Keratinocyte (primary cell): ENCODE measurements at regions not wholly inside any gene's neighbourhood (a gene's known extent, or its start where the extent isn't known, plus 50 kb on each side); places are given as distances from the start of the nearest gene placed in this dataset.

ENCODE experiments used
- DNase-seq: peaks from one replicate; pipeline ENCODE4 v3.0.0-alpha.2; 2011; ENCODE audit warnings: low read depth, missing footprints, low spot score
- FAIRE-seq: peaks from 2 replicates; lab custom pipeline; 2011; peaks lifted over from hg19 to GRCh38; lab: Jason Lieb, UNC
- H2AFZ ChIP-seq: 2 replicates; pipeline ENCODE4 v1.6.0; 2012; ENCODE audit warnings: low read length, control low read depth, inconsistent platforms; ENCODE audit not compliant: control insufficient read depth
- H3K27ac ChIP-seq: 2 replicates; pipeline ENCODE4 v1.5.1; 2011; ENCODE audit warnings: low read length; ENCODE audit not compliant: control insufficient read depth, insufficient read depth
- H3K27me3 ChIP-seq: 3 replicates; pipeline ENCODE4 v1.6.0; 2011; ENCODE audit warnings: low read length; ENCODE audit not compliant: control insufficient read depth, insufficient read depth; ENCODE audit errors: extremely low read depth
- H3K36me3 ChIP-seq, 2 experiments: 2 replicates in 1 of 2; 3 replicates in 1 of 2; pipeline ENCODE4 v1.5.1; 2011; ENCODE audit warnings: low read length in 2 of 2, mild to moderate bottlenecking in 1 of 2; ENCODE audit not compliant: control insufficient read depth in 2 of 2, insufficient read depth in 2 of 2; ENCODE audit errors: extremely low read depth in 1 of 2
- H3K4me1 ChIP-seq: 3 replicates; pipeline ENCODE4 v1.5.1; 2011; ENCODE audit warnings: low read length; ENCODE audit not compliant: control insufficient read depth, insufficient read depth; ENCODE audit errors: extremely low read depth
- H3K4me2 ChIP-seq: 3 replicates; pipeline ENCODE4 v1.6.0; 2011; ENCODE audit warnings: low read depth, low read length; ENCODE audit not compliant: control insufficient read depth, insufficient read depth; ENCODE audit errors: extremely low read depth
- H3K4me3 ChIP-seq, 3 experiments: fragments of 200-600 bp in 1 of 3; sonication (generic) in 1 of 3; 2 replicates in 2 of 3; 3 replicates in 1 of 3; pipeline ENCODE4 v1.5.1; 2011 to 2016; ENCODE audit warnings: low read length in 3 of 3, mild to moderate bottlenecking in 3 of 3, control low read depth in 2 of 3, inconsistent platforms in 1 of 3, low read depth in 1 of 3, mixed read lengths in 1 of 3, mixed run types in 1 of 3, moderate library complexity in 1 of 3; ENCODE audit not compliant: control insufficient read depth in 2 of 3, insufficient read depth in 2 of 3; ENCODE audit errors: extremely low read depth in 1 of 3
- H3K79me2 ChIP-seq: 2 replicates; pipeline ENCODE4 v1.6.0; 2012; ENCODE audit warnings: low read length; ENCODE audit not compliant: control insufficient read depth, insufficient read depth
- H3K9ac ChIP-seq: 3 replicates; pipeline ENCODE4 v1.6.0; 2011; ENCODE audit warnings: low read length; ENCODE audit not compliant: control insufficient read depth, insufficient read depth; ENCODE audit errors: extremely low read depth
- H3K9me1 ChIP-seq: 3 replicates; pipeline ENCODE4 v1.6.0; 2011; ENCODE audit warnings: low read length; ENCODE audit not compliant: control insufficient read depth, insufficient read depth; ENCODE audit errors: extremely low read depth
- H3K9me3 ChIP-seq: 2 replicates; pipeline ENCODE4 v1.5.1; 2012; ENCODE audit warnings: low read depth, low read length; ENCODE audit not compliant: control insufficient read depth
- H4K20me1 ChIP-seq: 3 replicates; pipeline ENCODE4 v1.6.0; 2011; ENCODE audit warnings: low read length; ENCODE audit not compliant: control insufficient read depth, insufficient read depth; ENCODE audit errors: extremely low read depth
- EZH2 ChIP-seq: IDR thresholded peaks from one replicate; pipeline ENCODE4 v1.6.1; 2012; ENCODE audit warnings: inconsistent platforms, mild to moderate bottlenecking, low read length, moderate library complexity
- dilution Hi-C: fragments of 300-500 bp; cut with MboI; formaldehyde crosslinking; loops from one replicate; pipeline ENCODE4 v1.7.0; 2020; ENCODE audit warnings: low sequenced_read_pairs; ENCODE audit not compliant: extremely low pct_ligation_motif_present
- TF ChIP-seq, protein P1 (sequence below), 3 experiments: IDR thresholded peaks in 1 of 3; conservative IDR thresholded peaks in 1 of 3; optimal IDR thresholded peaks in 1 of 3; 2 replicates in 2 of 3; 3 replicates in 1 of 3; pipeline versions ENCODE3 to v1.5.1; 2011; ENCODE audit warnings: low read length in 3 of 3, mild to moderate bottlenecking in 3 of 3, moderate library complexity in 2 of 3, control low read depth in 1 of 3, inconsistent platforms in 1 of 3; ENCODE audit not compliant: insufficient read depth in 2 of 3; ENCODE audit errors: extremely low read depth in 1 of 3

GRCh38 chr13:105107781-105108180, 1427.7 kb downstream of the EFNB2 start:
- Histone ChIP-seq H3K9ac (no peak overlapping the region), H3K9me3 (no peaks in the 10 kb centered on the region), H4K20me1 (no peaks in the 10 kb centered on the region), H3K4me3 (no peak overlapping the region), H3K36me3 (no peaks in the 10 kb centered on the region), H3K9me1 (no peaks in the 10 kb centered on the region), H3K27me3 (no peaks in the 10 kb centered on the region), H3K4me1 (no peaks in the 10 kb centered on the region), H3K4me2 (no peak overlapping the region), H3K27ac (no peak overlapping the region), H3K79me2 (no peaks in the 10 kb centered on the region), H2AFZ (no peak overlapping the region)
- no peak for FAIRE-seq
- no peak for DNase-seq
- no peak for TF ChIP-seq EZH2
- TF ChIP-seq, protein P1, sequence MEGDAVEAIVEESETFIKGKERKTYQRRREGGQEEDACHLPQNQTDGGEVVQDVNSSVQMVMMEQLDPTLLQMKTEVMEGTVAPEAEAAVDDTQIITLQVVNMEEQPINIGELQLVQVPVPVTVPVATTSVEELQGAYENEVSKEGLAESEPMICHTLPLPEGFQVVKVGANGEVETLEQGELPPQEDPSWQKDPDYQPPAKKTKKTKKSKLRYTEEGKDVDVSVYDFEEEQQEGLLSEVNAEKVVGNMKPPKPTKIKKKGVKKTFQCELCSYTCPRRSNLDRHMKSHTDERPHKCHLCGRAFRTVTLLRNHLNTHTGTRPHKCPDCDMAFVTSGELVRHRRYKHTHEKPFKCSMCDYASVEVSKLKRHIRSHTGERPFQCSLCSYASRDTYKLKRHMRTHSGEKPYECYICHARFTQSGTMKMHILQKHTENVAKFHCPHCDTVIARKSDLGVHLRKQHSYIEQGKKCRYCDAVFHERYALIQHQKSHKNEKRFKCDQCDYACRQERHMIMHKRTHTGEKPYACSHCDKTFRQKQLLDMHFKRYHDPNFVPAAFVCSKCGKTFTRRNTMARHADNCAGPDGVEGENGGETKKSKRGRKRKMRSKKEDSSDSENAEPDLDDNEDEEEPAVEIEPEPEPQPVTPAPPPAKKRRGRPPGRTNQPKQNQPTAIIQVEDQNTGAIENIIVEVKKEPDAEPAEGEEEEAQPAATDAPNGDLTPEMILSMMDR (optimal IDR thresholded peaks at IDR 0.05 in 1 of 3, IDR thresholded peaks at IDR 0.05 in 1 of 3, conservative IDR thresholded peaks at IDR 0.05 in 1 of 3; ENCODE audit: extremely low read depth in 1 of 3, insufficient read depth in 2 of 3, low read length in 3 of 3), result no peak
- dilution Hi-C loops, result no loop called here

DNA sequence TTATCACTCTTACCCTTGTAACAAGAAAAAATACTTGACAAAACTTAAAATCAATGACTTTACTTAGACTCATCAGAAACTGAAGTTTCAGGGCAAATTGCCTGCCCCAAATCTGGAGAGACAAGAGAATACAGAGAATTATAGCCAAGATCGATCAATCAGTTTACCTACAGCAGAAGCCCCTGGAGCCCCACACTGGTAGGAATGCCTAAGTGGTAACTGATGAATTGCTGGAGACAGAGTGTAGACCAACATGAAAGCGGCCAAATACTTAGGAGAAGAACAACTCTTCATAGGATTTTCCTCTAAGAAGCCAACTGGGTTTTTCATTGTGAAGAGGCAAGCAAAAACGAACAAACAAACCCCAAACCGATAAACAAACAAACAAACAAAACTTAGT, 1430.0 kb downstream of the EFNB2 start:
- Histone ChIP-seq H3K9me1 (no peaks in the 10 kb centered on the region), H3K4me3 (no peak overlapping the region), H3K4me1 (no peaks in the 10 kb centered on the region), H3K27ac (no peak overlapping the region), H3K9me3 (no peaks in the 10 kb centered on the region), H4K20me1 (no peaks in the 10 kb centered on the region), H3K9ac (no peak overlapping the region), H3K4me2 (no peak overlapping the region), H3K36me3 (no peaks in the 10 kb centered on the region), H3K79me2 (no peaks in the 10 kb centered on the region), H3K27me3 (no peaks in the 10 kb centered on the region), H2AFZ (no peak overlapping the region)
- dilution Hi-C loops, result no loop called here
- TF ChIP-seq EZH2, result no peak
- TF ChIP-seq, protein P1 (optimal IDR thresholded peaks at IDR 0.05 in 1 of 3, IDR thresholded peaks at IDR 0.05 in 1 of 3, conservative IDR thresholded peaks at IDR 0.05 in 1 of 3; ENCODE audit: extremely low read depth in 1 of 3, insufficient read depth in 2 of 3, low read length in 3 of 3), result no peak
- no peak for DNase-seq
- no peak for FAIRE-seq
